ENCODE measurements at regions not wholly inside any gene's neighbourhood (a gene's known extent, or its start where the extent isn't known, plus 50 kb on each side); places are given as distances from the start of the nearest gene placed in this dataset.

- TF ChIP-seq CTCF (IDR thresholded peaks at IDR 0.05) = no peak
- no peak for TF ChIP-seq POLR2A (IDR thresholded peaks at IDR 0.05)
Observed at GRCh38 chr17:45579529-45580495, 89.3 kb upstream of the PLEKHM1 start.
